Body of pancreas (tissue), 4 donors: ENCODE measurements at regions not wholly inside any gene's neighbourhood (a gene's known extent, or its start where the extent isn't known, plus 50 kb on each side); places are given as distances from the start of the nearest gene placed in this dataset.

Experiments used
- POLR2A ChIP-seq, 3 donors: fragments of 450-650 bp; IDR thresholded peaks; one replicate each; pipeline ENCODE4 v1.6.1; 2016; ENCODE audit warnings: antibody characterized with exemption in 3 of 3, mild to moderate bottlenecking in 2 of 3
- TF ChIP-seq, protein P1 (sequence below), 7 experiments: fragments of 450-650 bp in 4 of 7; fragments of 200-600 bp in 3 of 7; sonication (generic) in 3 of 7; IDR thresholded peaks; one replicate each; pipeline ENCODE4 v1.5.1; 2016 to 2019; ENCODE audit warnings: antibody characterized with exemption in 7 of 7

DNA sequence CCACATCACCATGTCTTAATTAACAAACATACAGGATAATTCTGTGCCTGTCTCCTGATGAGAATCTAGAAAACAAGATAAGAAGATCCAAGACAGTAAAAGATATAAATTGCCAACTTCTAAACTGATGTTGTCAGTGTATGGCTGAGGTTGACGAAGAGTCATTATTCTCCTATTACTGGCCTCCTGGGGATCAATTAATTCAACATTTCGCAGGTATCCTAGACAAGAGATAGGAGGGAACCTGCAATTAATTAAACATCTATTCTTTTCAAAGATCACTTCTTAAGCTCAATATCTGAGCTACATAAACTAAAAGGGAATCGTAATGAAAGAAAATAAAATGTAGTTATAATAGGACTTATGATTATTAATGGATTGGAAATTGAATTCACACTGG lies 232.0 kb upstream of the GRIA1 start:
- TF ChIP-seq, protein P1, sequence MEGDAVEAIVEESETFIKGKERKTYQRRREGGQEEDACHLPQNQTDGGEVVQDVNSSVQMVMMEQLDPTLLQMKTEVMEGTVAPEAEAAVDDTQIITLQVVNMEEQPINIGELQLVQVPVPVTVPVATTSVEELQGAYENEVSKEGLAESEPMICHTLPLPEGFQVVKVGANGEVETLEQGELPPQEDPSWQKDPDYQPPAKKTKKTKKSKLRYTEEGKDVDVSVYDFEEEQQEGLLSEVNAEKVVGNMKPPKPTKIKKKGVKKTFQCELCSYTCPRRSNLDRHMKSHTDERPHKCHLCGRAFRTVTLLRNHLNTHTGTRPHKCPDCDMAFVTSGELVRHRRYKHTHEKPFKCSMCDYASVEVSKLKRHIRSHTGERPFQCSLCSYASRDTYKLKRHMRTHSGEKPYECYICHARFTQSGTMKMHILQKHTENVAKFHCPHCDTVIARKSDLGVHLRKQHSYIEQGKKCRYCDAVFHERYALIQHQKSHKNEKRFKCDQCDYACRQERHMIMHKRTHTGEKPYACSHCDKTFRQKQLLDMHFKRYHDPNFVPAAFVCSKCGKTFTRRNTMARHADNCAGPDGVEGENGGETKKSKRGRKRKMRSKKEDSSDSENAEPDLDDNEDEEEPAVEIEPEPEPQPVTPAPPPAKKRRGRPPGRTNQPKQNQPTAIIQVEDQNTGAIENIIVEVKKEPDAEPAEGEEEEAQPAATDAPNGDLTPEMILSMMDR (IDR thresholded peaks at IDR 0.05), result no peak
- TF ChIP-seq POLR2A (IDR thresholded peaks at IDR 0.05), result no peak
